ENCODE measurements at regions not wholly inside any gene's neighbourhood (a gene's known extent, or its start where the extent isn't known, plus 50 kb on each side); places are given as distances from the start of the nearest gene placed in this dataset.

- no peak for TF ChIP-seq CTCF (IDR thresholded peaks at IDR 0.05)
- no peak for TF ChIP-seq POLR2A (IDR thresholded peaks at IDR 0.05)
- no peak for TF ChIP-seq POLR2AphosphoS5 (IDR thresholded peaks at IDR 0.05)
- no peak for TF ChIP-seq EP300 (IDR thresholded peaks at IDR 0.05; ENCODE audit: low read depth)
Observed at GRCh38 chr15:70244978-70245542, 147.3 kb upstream of the TLE3 start.

Data from transverse colon (tissue), 4 donors.